GM19463 (cell line): ENCODE measurements at regions not wholly inside any gene's neighbourhood (a gene's known extent, or its start where the extent isn't known, plus 50 kb on each side); places are given as distances from the start of the nearest gene placed in this dataset.
A peak's percentile ranks its signal among the peaks of the same experiment; 100 is the strongest.

Source experiments
- ATAC-seq: cut with Tn5 transposase; IDR thresholded peaks from one replicate; pipeline ENCODE4 v1.9.1; 2021; ENCODE audit warnings: mild to moderate bottlenecking, moderate library complexity; ENCODE audit not compliant: unreplicated experiment

DNA sequence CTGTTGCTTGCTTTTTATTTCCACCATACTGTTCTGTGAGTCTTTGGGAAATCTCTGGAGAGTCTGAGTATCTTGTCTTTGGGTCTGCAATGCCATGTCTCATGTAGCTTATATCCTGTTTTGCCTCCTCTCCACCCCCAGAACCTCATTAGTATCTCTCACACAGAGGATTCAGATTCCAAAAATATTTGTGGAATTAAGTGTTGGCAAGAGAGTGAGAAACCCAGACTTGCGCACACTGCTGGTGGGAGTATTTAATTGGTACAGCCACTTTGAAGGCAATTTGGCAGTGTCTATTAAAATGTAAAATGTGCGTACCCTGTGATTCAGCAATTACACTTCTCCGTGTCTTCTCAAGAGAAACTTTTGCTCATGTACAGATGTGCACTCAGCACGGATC is 68.6 kb downstream of the ZNF621 start:
- ATAC-seq = no peak

DNA sequence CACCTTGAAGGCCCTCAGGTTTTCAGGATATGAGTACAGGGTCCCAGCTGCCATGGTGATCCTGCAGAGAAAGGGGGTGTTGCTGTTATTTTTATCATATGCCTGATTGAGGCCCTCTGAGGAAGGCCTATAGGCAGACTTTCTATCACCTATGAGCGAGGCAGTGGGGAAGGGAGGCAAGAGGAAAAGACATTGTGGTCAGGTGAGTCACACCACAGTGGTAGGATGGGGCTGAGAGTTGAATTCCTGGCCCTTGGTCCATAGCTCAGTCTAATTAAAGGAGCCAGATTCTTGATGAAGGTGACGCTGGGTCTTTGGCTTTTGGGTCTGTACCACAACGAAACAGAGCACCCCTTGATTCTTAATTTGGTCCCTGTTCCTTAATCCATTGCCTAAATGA is 72.7 kb downstream of the ZNF621 start:
- no peak for ATAC-seq

DNA sequence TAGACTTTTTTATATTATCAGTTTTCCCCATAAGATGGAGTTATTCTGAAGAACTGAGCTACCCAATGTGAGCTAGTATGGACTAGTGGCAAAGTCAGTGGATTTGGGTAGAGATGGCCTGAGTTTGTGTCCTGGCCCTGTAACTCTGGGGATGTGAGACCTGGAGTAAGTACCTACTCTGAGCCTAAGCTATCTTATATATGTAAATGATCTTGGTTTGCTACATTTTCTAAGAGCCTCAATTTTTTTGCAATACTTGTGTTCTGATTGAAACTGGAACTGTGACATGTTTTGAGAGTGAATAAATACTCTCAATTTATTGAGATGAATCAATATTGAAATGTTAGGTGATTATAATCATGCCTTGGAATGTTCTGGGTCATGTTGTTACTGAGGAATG is 73.6 kb downstream of the ZNF621 start:
- ATAC-seq = no peak

DNA sequence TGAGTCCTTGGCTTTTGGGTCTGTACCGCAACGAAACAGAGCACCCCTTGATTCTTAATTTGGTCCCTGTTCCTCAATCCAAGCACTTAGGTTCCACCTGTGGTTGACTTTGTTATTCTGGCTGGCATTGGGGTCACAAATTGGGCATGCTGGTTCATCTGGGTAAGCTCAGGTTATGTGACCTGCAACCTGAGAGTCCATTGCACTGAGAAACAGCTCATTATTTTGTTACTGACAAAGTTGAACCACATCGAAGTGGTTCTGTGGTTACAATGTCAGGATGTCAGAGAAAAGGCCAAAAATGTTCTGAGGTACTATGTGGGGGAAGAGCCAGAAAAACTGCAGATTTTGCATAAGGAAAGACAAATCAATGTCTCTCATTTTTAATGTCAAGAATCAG is 74.2 kb downstream of the ZNF621 start:
- ATAC-seq = no peak

DNA sequence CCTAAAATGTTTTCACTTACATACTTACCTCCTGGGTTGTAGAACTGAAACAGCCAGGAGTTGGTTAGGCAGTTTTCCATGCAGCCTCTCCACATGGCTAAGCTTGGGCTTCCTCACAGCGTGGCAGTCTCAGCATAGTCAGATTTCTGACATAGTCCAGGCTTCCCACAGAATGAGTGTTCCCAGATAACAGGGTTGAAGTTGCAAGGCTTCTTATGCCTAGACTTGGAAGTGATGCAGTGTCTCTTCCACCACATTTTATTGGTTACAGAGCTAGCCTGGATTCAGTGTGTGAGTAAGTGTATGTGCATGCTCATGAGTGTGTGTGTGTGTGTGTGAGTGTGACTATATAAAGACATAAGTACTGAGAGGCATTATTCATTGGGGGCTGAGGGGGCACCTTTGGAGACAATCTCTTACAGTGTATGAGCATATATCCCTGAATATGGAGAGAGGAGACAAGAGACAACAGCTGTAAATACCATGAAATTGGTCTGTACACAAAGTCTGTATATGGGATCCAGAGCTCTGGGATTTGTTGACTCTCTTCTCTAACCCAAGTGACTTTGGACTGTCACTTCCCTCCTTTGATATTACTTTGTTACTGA is 78.1 kb downstream of the ZNF621 start:
- no peak for ATAC-seq

DNA sequence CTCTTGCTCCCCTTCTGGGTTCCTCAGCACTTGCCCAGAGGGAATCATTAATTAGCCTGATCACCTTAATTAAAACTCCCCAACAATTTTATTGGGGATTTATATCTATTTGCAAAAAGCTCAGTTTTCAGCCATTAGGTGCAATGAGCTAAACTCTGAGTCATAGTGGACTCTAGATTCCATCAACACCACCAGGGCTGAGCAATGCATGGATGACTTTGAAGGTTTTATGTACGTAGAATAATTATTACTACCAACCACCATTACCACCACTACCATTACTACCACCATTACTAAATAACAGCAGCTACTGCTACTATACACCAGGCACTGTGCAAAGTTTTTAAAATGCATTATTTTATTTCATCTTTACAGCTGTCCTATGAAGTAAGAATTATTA is 81.2 kb downstream of the ZNF621 start:
- no peak for ATAC-seq

DNA sequence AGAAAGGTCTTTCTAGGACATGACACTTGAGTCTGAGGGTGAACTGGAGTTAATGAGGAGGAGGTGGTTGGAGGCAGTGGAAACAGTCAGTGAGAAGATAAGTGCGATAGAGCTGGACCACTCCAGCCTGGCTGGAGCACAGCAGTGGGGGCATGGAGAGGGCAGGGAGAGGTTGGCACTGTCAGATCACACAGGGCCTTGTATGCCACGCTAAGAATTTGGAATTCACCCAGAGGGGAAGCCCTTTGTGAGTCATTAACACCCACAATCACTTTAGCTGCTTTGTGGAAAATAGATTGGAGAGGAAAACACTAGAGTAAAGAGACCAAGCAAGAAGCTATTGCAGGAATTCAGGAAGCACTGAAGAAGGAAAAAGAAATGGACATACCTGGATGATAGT is 83.3 kb downstream of the ZNF621 start:
- no peak for ATAC-seq

DNA sequence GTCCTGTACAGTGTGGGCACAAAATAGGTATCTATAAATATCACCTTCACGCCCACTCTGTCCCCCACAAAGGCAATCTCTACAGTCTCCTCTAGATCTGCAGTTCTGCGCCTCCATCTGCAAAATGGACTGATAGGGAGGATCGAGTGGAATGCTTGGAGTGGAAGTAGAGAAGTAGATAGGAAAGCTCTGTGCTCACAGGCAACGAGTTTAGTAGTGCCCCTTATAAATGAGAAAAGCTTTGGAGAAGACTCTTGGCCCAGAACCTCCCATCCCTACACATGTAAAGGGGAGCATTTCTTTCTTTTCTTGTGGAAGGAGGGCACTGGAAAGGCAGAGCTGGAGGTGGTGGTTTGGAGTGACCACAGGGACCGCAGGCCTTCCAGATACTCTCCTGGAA is 88.5 kb downstream of the ZNF621 start:
- no peak for ATAC-seq

DNA sequence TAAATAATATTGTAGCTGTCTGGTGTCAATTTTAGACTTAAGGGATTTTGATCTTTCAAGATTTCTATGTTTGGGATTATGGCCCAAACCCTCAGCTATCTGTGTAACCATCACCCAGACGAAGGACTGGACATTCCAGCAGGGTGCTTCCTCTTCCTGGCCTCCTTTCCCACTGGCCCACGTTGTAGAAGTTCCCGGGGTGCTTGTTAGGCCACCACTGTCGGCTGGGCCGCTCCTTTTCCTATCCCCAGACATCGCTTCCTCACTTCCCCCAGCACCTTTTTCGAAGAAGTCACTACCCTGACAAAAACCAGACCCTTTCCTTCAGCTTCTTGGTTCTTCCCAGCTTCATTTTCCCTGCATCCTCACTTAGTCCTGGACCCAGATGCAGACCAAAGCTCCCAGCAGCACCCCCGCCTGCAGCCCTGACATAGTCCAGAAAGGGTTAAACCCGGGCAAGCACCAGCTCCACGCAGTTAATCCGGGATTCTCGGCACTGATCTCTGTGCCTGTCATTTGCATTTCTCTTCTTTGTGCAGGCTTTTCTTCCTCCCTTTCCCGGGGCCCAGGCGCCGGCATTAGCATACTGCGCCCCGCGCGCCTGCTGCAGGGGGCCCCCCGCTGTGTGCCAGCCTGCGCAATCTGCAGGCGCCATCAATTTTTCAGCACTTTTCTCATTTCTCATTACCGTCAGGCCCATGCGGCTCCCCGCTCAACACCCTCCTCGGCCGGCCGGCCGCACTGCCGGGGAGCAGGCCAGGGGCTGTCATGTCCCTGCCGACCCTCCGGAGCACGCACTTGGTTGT is 90.6 kb downstream of the ZNF621 start:
- no peak for ATAC-seq

DNA sequence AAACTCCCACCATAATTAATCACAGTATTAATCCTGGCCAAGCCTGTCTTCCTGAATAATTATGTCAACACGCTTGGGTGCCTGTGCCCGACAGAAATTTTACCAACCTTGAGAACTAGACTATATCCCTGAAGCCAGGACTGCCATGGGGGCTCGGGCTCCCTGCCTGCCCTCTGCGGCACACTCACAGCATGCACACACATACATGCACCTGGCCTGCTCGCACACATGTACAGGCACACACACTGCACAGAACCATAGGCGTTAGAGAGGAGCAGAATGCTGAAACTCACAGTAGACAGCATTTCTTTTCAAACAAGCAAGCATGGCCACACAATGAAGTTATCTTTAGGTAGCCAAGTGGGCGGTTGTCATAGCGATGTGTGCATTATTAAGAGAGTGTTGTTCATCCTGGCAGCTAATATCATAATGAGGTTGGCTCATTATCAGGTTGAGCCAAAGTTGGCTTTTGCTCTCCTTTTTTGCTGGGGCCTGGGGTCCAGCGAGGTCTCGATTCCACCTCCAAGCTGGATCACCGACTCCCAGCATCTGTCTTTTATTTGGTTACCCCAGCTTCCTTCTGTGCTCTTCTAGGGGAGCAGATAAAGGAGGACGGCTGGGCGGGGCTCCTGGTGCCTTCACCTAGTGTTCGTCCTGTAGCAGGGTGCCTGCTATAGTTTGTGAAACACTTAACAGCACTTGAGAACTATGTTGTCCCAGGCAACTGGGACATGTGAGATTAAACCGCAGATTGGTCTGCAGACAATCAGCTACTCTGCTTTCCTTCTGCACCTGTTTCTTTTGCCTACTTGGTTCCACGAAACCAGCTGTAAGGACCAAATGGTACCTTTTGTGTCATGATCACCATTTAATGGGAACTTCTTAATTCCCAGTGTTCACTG is 91.4 kb downstream of the ZNF621 start:
- ATAC-seq = no peak

DNA sequence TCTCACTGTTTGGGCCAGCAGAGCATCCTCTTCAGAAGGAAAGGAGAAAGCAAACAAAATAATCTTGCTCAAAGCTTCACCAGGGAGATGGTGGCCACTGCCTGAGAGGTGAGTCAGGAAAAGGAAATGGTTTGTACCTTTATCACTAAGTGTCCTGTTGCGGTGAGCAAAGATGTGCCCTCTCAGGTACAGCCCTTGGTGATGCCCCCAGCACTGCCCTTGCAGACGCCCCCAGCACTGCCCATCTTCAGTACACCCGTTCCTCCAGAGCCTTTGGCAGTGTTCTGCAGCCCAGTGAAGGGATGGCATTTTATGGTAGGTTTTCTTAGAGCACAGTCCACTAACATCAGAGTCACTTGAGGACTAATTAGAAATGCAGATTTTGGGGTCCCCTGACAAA is 92.3 kb downstream of the ZNF621 start:
- no peak for ATAC-seq

DNA sequence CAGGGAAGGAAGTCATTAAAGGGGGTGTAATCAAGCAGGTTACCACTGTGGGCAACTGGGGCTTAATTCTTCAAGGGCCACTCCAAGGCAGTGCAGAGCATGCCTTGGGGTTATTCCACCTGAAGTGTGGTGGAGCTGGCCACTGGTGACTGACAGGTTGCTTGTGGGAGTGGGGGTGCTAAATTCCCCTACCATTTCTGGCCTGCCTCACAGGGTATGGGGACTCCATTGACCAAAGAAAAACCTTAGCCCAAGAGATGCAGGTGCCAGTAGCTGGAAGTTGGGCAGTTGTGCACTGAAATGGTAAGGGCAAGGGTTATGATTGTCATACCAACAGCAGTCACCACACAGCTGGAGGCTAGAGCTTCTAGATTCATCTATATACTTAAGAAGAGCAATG is 93.4 kb downstream of the ZNF621 start:
- ATAC-seq = no peak

DNA sequence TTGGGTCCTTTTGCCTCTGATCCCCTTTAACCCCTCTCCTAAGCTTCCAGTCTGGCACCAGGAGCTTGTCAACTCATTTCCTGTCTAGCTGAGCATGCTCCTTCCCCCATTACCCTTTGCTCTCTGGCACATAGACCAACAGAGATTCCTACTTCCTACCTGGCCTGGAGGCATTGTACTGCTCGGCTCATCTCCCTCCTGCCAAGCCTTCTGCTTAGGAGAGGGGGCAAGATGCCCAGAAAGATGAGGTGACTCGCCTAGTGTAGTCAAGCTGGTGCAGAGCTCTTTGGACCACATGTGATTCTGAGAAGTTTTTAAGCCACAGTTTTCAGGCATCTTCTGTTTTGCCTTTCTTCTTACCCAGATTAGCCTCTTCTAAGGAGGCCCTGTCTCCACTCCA is 95.4 kb downstream of the ZNF621 start:
- no peak for ATAC-seq

DNA sequence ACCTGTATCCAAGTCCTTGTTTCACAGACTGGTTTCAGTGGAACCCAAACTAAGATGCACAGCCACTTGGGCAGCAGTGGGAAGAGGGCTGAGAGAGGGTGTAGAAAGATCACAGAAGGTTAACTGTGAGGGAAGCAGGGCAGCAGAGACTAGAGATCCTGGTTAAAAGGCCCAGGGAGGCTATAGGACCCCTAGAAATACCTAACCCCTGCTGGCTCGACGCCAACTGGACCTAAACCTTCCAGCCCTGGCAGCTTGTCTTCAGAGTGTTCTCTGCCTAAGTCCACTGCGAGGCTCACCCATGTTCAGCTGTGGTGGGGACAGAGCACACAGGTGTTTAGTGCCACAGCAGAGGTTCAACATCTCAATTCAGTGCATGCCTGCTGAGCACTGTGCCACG is 96.5 kb downstream of the ZNF621 start:
- ATAC-seq = no peak

DNA sequence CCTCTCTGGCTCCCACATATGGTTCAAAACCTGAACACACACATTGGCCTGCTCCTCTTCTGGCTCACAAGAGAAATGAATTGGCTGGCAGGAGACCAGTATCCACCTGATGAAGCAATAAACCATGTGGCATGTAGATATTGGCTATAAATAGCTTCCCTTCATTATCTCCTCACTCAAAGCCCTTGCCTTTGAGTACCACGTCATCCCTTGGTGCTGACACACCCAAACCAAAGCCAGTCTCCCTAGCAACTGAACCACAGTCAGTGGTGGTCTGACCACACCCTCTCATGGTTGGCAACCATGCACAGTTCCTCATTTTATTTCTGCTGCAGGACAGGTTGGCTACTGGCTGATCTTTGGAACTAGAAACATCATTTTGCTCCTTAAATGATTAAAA is 98.8 kb downstream of the ZNF621 start:
- peak; percentile 94 for ATAC-seq

DNA sequence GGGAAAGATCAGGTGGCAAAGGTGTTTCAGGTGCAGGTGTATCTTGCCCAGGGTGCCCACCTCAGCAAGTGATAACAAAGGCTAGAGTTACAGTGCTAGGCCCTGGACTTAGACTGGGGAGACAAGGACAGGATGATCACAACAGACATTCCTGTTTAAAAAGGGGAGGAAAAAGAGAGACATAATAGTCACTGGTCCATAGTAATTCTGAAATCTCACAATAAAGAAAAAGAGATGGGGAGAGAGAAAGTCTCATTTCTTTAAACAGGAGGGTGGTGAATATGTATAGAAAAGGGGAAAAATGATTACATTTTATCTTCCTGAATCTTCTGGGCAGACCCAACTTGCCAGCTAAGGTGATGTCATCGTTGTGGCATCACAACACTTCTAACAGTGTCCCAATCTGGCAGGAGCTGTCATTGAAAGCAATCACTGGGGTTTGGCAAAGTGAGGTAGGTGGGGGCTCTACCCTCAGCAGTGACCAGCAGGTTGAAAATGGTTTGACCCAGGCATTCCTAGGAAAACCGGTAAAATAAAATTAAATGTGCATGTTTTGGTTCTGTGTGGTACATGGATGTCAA is 99.5 kb downstream of the ZNF621 start:
- no peak for ATAC-seq

DNA sequence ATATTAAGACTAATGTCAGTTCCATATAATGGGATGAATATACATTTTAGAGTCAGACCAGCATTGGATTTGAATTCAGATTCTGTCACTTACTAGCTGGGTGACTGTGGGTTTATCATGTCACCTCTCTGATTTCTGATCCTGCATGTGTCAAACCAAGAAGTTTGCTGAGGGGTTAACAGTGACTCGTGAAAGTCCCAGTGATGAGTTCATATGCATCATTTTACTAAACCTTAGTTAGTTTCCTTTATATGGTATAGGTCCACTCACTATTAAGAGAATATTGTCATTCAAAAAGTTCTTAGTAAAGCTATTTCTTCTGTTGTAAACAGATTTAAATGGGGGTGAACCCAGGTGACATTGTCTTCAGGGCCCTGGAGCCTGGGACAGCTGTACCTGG is 102.3 kb downstream of the ZNF621 start:
- ATAC-seq = no peak

DNA sequence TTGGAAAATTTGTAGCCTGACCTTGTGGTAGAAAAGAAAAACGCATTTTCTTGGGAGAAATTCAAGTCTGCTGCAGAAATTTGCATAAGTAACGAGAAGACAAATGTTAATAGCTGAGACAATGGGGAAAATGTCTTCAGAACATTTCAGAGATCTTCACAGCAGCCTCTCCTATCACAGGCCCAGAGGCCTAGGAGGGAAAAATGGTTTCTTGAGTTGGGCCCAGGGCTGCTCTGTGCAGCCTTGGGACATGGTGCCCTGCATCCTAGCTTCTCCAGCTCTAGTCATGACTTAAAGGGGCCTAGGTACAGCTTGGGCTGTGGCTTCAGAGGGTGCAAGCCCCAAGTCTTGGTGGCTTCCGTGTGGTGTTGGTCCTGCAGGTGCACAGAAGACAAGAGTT is 104.2 kb downstream of the ZNF621 start:
- ATAC-seq = no peak

DNA sequence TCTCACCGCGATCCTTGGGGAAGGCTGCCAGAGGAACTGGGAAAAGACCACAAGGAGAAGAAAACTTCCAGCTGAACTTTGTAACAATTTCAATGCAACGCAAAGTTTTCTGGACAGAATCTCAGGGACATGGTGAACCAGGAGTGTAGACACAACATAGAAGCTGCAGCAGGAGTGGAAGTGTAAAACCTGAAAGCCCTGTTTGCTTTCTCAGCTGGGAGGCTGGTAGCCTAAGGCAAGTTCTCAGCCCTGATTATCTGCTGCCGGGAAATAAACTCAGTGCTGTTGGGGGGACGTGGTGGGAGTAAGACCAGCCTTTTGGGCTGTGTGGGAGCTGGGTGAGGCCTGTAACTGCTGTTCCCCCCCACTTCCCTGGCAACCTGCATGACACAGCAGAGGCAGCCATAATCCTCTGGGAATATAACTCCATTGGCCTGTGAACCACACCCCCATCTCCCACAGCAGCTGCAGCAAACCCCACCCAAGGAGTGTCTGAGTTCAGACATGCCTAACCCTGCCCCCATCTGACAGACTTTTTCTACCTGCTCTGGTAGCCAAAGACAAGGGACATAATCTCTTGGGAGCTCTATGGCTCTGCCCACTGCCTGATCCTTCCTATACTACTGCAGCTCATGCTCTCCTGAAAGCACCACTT is 106.7 kb downstream of the ZNF621 start:
- ATAC-seq = no peak

DNA sequence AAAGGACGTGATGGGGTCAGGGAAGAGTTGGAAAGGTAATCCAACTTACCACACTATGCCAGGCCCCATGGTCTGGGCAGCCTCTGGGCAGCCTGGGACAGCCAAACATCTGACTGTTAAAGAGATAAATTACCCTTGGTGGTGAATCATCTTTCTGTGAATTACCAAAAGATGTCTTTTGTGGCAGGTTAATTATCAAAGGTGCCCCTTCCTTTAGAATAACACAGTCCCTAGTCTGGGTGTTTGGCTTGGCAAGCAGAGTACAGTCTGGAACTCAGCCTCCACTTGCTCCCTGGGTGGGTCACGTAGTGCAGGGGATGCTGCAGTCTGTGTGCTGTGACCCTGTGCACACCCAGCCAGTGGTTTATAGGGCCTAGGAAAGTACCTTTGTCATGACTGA is 113.1 kb downstream of the ZNF621 start:
- ATAC-seq = no peak

DNA sequence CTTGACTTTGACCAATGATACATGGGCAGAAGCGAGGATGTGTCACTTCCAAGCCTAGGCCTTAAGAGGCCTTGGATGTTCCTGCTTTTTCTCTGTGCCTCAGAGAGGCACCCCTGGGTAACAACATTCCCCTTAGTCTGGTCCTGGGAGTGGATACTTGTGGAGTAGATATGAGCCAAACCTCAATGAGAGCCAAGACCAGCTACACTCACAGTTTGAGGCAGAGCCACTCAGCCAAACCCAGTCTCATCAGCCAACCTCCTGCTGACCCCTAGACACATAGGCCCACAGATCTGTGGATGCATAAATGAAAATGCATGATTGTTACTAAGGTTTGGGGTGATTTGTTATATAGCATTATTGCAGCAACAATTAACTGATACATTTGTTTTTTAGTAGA is 114.2 kb downstream of the ZNF621 start:
- no peak for ATAC-seq
